CD14-positive monocyte (primary cell): ENCODE measurements at regions not wholly inside any gene's neighbourhood (a gene's known extent, or its start where the extent isn't known, plus 50 kb on each side); places are given as distances from the start of the nearest gene placed in this dataset.

ENCODE experiments used
- DNase-seq, 3 donors: peaks; one replicate each; pipeline ENCODE4 v3.0.0-alpha.2; 2011 to 2022
- H2AFZ ChIP-seq: 2 replicates; pipeline ENCODE4 v1.6.0; 2012; ENCODE audit warnings: mild to moderate bottlenecking, low read depth, low read length, inconsistent platforms; ENCODE audit not compliant: insufficient read depth, poor library complexity, severe bottlenecking
- H3K27ac ChIP-seq, 2 donors: 1 replicate in 1 of 2; 2 replicates in 1 of 2; pipeline ENCODE4 v1.5.1; 2012 to 2013; ENCODE audit warnings: low read length in 2 of 2, control low read depth in 1 of 2, inconsistent platforms in 1 of 2, low read depth in 1 of 2, mild to moderate bottlenecking in 1 of 2
- H3K27me3 ChIP-seq, 2 donors: one replicate each; pipeline versions ENCODE4 v1.6.0 to v1.6.1; 2011 to 2013; ENCODE audit warnings: low read length in 2 of 2; ENCODE audit not compliant: control insufficient read depth in 2 of 2, insufficient read depth in 2 of 2
- H3K36me3 ChIP-seq, 2 donors: replicated peaks in 1 of 2; 1 replicate in 1 of 2; 2 replicates in 1 of 2; pipeline versions ENCODE4 v1.5.1 to v1.6.1; 2012 to 2013; ENCODE audit warnings: low read length in 2 of 2, control low read depth in 1 of 2, inconsistent platforms in 1 of 2, mild to moderate bottlenecking in 1 of 2; ENCODE audit not compliant: insufficient read depth in 2 of 2, control insufficient read depth in 1 of 2
- H3K4me1 ChIP-seq, 2 donors: 1 replicate in 1 of 2; 2 replicates in 1 of 2; pipeline versions ENCODE4 v1.5.1 to v1.6.1; 2012 to 2013; ENCODE audit warnings: low read length in 2 of 2, control low read depth in 1 of 2, inconsistent platforms in 1 of 2, mild to moderate bottlenecking in 1 of 2, moderate library complexity in 1 of 2; ENCODE audit not compliant: insufficient read depth in 2 of 2, control insufficient read depth in 1 of 2
- H3K4me2 ChIP-seq: replicated peaks from 2 replicates; pipeline ENCODE3; 2012; ENCODE audit warnings: low read length, moderate library complexity, mild to moderate bottlenecking; ENCODE audit not compliant: poor library complexity, severe bottlenecking; ENCODE audit errors: extremely low read depth
- H3K4me3 ChIP-seq, 3 experiments: fragments of 200-600 bp in 1 of 3; sonication (generic) in 1 of 3; replicated peaks in 1 of 3; 1 replicate in 2 of 3; 2 replicates in 1 of 3; pipeline ENCODE4 v1.5.1; 2011 to 2013; ENCODE audit warnings: low read length in 3 of 3, mild to moderate bottlenecking in 3 of 3, control low read depth in 2 of 3, low read depth in 2 of 3, inconsistent platforms in 1 of 3, moderate library complexity in 1 of 3
- H3K79me2 ChIP-seq: 2 replicates; pipeline ENCODE4 v1.6.0; 2012; ENCODE audit warnings: mild to moderate bottlenecking, control low read depth, inconsistent platforms, low read length, moderate library complexity; ENCODE audit not compliant: insufficient read depth
- H3K9ac ChIP-seq: 2 replicates; pipeline ENCODE4 v1.6.0; 2017; ENCODE audit warnings: low read length, mild to moderate bottlenecking; ENCODE audit not compliant: insufficient read depth, poor library complexity, severe bottlenecking
- H3K9me3 ChIP-seq, 2 donors: replicated peaks in 1 of 2; 1 replicate in 1 of 2; 2 replicates in 1 of 2; pipeline versions ENCODE4 v1.5.1 to v1.6.1; 2012 to 2013; ENCODE audit warnings: low read length in 2 of 2, control low read depth in 1 of 2; ENCODE audit not compliant: control insufficient read depth in 1 of 2, insufficient read depth in 1 of 2
- H4K20me1 ChIP-seq: 2 replicates; pipeline ENCODE4 v1.6.0; 2012; ENCODE audit warnings: mild to moderate bottlenecking, low read length, control low read depth, moderate library complexity; ENCODE audit not compliant: insufficient read depth
- H3K27ac Mint-ChIP-seq, 7 donors: one replicate each; pipeline ENCODE4 v1.8.0; 2020; ENCODE audit warnings: mild to moderate bottlenecking in 7 of 7, mixed read lengths in 7 of 7, moderate library complexity in 6 of 7, inconsistent platforms in 2 of 7
- H3K27me3 Mint-ChIP-seq, 3 donors: one replicate each; pipeline ENCODE4 v1.8.0; 2021 to 2022; ENCODE audit warnings: low read depth in 3 of 3, mild to moderate bottlenecking in 3 of 3, mixed read lengths in 3 of 3, moderate library complexity in 3 of 3, inconsistent platforms in 1 of 3
- H3K36me3 Mint-ChIP-seq, 2 donors: one replicate each; pipeline ENCODE4 v1.8.0; 2020; ENCODE audit warnings: mixed read lengths in 2 of 2, inconsistent platforms in 1 of 2, mild to moderate bottlenecking in 1 of 2
- H3K4me1 Mint-ChIP-seq: one replicate; pipeline ENCODE4 v1.8.0; 2020; ENCODE audit warnings: mild to moderate bottlenecking, mixed read lengths
- H3K4me3 Mint-ChIP-seq, 2 donors: one replicate each; pipeline ENCODE4 v1.8.0; 2020; ENCODE audit warnings: mild to moderate bottlenecking in 2 of 2, mixed read lengths in 2 of 2, moderate library complexity in 1 of 2
- H3K9me3 Mint-ChIP-seq, 7 donors: one replicate each; pipeline ENCODE4 v1.8.0; 2020 to 2022; ENCODE audit warnings: mixed read lengths in 7 of 7, mild to moderate bottlenecking in 6 of 7, moderate library complexity in 6 of 7, inconsistent platforms in 2 of 7
- CTCF ChIP-seq: fragments of 200-600 bp; IDR thresholded peaks from one replicate; pipeline ENCODE4 v1.8.0; 2022; ENCODE audit warnings: antibody characterized with exemption, mild to moderate bottlenecking
- WGBS: methylation state at CpG from one replicate; pipeline ENCODE4 v1.1.5; 2013; ENCODE audit warnings: missing lambda C conversion rate; ENCODE audit not compliant: insufficient coverage; 5-methylcytosine and 5-hydroxymethylcytosine counted together
- intact Hi-C, 2 donors: fragments of 100-400 bp; cut with micrococcal nuclease; formaldehyde crosslinking; loops; one replicate each; pipeline versions ENCODE4 v1.15.0 to v1.15.1; 2023

GRCh38 chr6:21869085-21869771, 275.7 kb downstream of the SOX4 start:
- no peak overlapping the region for H3K4me3 ChIP-seq
- no peak for TF ChIP-seq CTCF
- H3K9me3 ChIP-seq = no peaks in the 10 kb centered on the region
- H3K27me3 ChIP-seq = no peaks in the 10 kb centered on the region
- no peak overlapping the region for H3K9ac ChIP-seq
- DNase-seq = no peak
- WGBS = 100% methylated on average over 1 of the region's 8 CpGs
- intact Hi-C loops = loop anchor here in 1 of 2 donors (10.0 kb wide), 1 partner anchor 46 kb away; no protein-coding TSS in a partner anchor
- H3K36me3 ChIP-seq = no peaks in the 10 kb centered on the region
- H3K4me1 Mint-ChIP-seq = peaks cover 3% of the 10 kb centered on the region
- H3K4me1 ChIP-seq = no peaks in the 10 kb centered on the region
- H3K79me2 ChIP-seq = no peaks in the 10 kb centered on the region
- H3K27ac Mint-ChIP-seq = no peak overlapping the region
- no peaks in the 10 kb centered on the region for H4K20me1 ChIP-seq
- H3K36me3 Mint-ChIP-seq = no peaks in the 10 kb centered on the region
- peaks cover 0 to 1% (median 0%) of the 10 kb centered on the region in 3 donors for H3K27me3 Mint-ChIP-seq
- H3K27ac ChIP-seq = no peak overlapping the region
- peaks cover 0 to 8% (median 0%) of the 10 kb centered on the region in 7 donors for H3K9me3 Mint-ChIP-seq
- no peak overlapping the region for H3K4me2 ChIP-seq
- H2AFZ ChIP-seq = no peak overlapping the region
- no peak overlapping the region for H3K4me3 Mint-ChIP-seq

GRCh38 chr6:21870076-21870730, 276.7 kb downstream of the SOX4 start:
- Histone ChIP-seq H3K4me3 (no peak overlapping the region), H2AFZ (no peak overlapping the region), H3K27me3 (no peaks in the 10 kb centered on the region), H3K36me3 (no peaks in the 10 kb centered on the region), H3K9ac (no peak overlapping the region), H3K4me1 (no peaks in the 10 kb centered on the region), H3K4me2 (no peak overlapping the region), H3K27ac (no peak overlapping the region), H3K79me2 (no peaks in the 10 kb centered on the region), H3K9me3 (no peaks in the 10 kb centered on the region), H4K20me1 (no peaks in the 10 kb centered on the region)
- no peak for TF ChIP-seq CTCF
- Mint-ChIP-seq H3K4me1 (peaks cover 3% of the 10 kb centered on the region), H3K36me3 (no peaks in the 10 kb centered on the region), H3K27ac (no peak overlapping the region), H3K9me3 (peaks cover 0 to 8% (median 2%) of the 10 kb centered on the region in 7 donors), H3K27me3 (peaks cover 0 to 1% (median 0%) of the 10 kb centered on the region in 3 donors), H3K4me3 (no peak overlapping the region)
- 93% methylated on average over 3 of the region's 5 CpGs for WGBS
- intact Hi-C loops = no loop called here
- no peak for DNase-seq
